Activated T-helper 1 cell treated with anti-CD3 and anti-CD28 coated beads, Interleukin-12 subunit alpha, Interleukin-12 subunit beta, Interleukin-2, Interleukin-4 antibody, amounts not matched to agents 30 ng/mL and 10 ng/mL and 1 ng/mL, durations not matched to agents 14 hours and 24 hours and 36 hours (primary cell): ENCODE measurements at regions not wholly inside any gene's neighbourhood (a gene's known extent, or its start where the extent isn't known, plus 50 kb on each side); places are given as distances from the start of the nearest gene placed in this dataset.
"Not testable (repeated sequence)": the region's sequence is repeated elsewhere in the genome, so short reads cannot be mapped to it uniquely, and the experiment has no call there.

Experiments used
- DNase-seq: peaks from one replicate; pipeline ENCODE4 v3.0.0; 2021; ENCODE audit warnings: low spot score
- H3K27ac Mint-ChIP-seq: one replicate; pipeline ENCODE4 v1.8.0; 2021; ENCODE audit warnings: mild to moderate bottlenecking, mixed read lengths
- H3K27me3 Mint-ChIP-seq: one replicate; pipeline ENCODE4 v1.8.0; 2022; ENCODE audit warnings: mild to moderate bottlenecking, moderate library complexity, mixed read lengths; ENCODE audit not compliant: insufficient read depth
- H3K36me3 Mint-ChIP-seq: one replicate; pipeline ENCODE4 v1.8.0; 2021; ENCODE audit warnings: low read depth, mixed read lengths
- H3K4me1 Mint-ChIP-seq: one replicate; pipeline ENCODE4 v1.8.0; 2021; ENCODE audit warnings: low read depth, mixed read lengths
- H3K4me3 Mint-ChIP-seq: one replicate; pipeline ENCODE4 v1.8.0; 2021; ENCODE audit warnings: mild to moderate bottlenecking, moderate library complexity, mixed read lengths
- H3K9me3 Mint-ChIP-seq: one replicate; pipeline ENCODE4 v1.8.0; 2021; ENCODE audit warnings: mixed read lengths
- intact Hi-C: fragments of 100-400 bp; cut with micrococcal nuclease; formaldehyde crosslinking; loops from one replicate; pipeline ENCODE4 v1.15.1; 2024

- peaks cover 45% of the 10 kb centered on the region for H3K4me1 Mint-ChIP-seq
- no peaks in the 10 kb centered on the region for H3K9me3 Mint-ChIP-seq
- H3K27ac Mint-ChIP-seq, result no peak overlapping the region
- peaks cover 12% of the 10 kb centered on the region for H3K36me3 Mint-ChIP-seq
- no peak overlapping the region for H3K4me3 Mint-ChIP-seq
- intact Hi-C loops, result no loop called here
- DNase-seq, result no peak
- no peaks in the 10 kb centered on the region for H3K27me3 Mint-ChIP-seq
Measured at GRCh38 chr9:110129425-110129824, 78.5 kb downstream of the C9orf152 start.

- no peaks in the 10 kb centered on the region for H3K27me3 Mint-ChIP-seq
Measured at GRCh38 chr9:110130211-110130610, 77.7 kb downstream of the C9orf152 start.

GRCh38 chr9:110130791-110131416 is 77.1 kb downstream of the C9orf152 start:
- intact Hi-C loops, result no loop called here
- no peak overlapping the region for H3K27ac Mint-ChIP-seq
- no peaks in the 10 kb centered on the region for H3K9me3 Mint-ChIP-seq
- no peaks in the 10 kb centered on the region for H3K27me3 Mint-ChIP-seq
- peaks cover 12% of the 10 kb centered on the region for H3K36me3 Mint-ChIP-seq
- H3K4me1 Mint-ChIP-seq, result peaks cover 37% of the 10 kb centered on the region
- no peak for DNase-seq
- no peak overlapping the region for H3K4me3 Mint-ChIP-seq

More at GRCh38 chr9:110130211-110130610, 77.7 kb downstream of the C9orf152 start:
- intact Hi-C loops, result no loop called here
- H3K27ac Mint-ChIP-seq, result no peak overlapping the region
- H3K4me1 Mint-ChIP-seq, result peaks cover 40% of the 10 kb centered on the region
- no peaks in the 10 kb centered on the region for H3K9me3 Mint-ChIP-seq
- DNase-seq, result no peak
- H3K4me3 Mint-ChIP-seq, result no peak overlapping the region
- H3K36me3 Mint-ChIP-seq, result peaks cover 12% of the 10 kb centered on the region

GRCh38 chr9:110131499-110131898 is 76.5 kb downstream of the C9orf152 start:
- DNase-seq, result no peak
- H3K9me3 Mint-ChIP-seq, result no peaks in the 10 kb centered on the region
- H3K36me3 Mint-ChIP-seq, result peaks cover 16% of the 10 kb centered on the region
- intact Hi-C loops, result no loop called here
- H3K4me1 Mint-ChIP-seq, result peaks cover 32% of the 10 kb centered on the region
- H3K27me3 Mint-ChIP-seq, result no peaks in the 10 kb centered on the region
- no peak overlapping the region for H3K4me3 Mint-ChIP-seq
- H3K27ac Mint-ChIP-seq, result no peak overlapping the region

- not testable (repeated sequence) for H3K9me3 Mint-ChIP-seq, DNase-seq, H3K27ac Mint-ChIP-seq
Measured at GRCh38 chr9:110132531-110132930, 75.4 kb downstream of the C9orf152 start.

GRCh38 chr9:110133059-110133458 is 74.9 kb downstream of the C9orf152 start:
- intact Hi-C loops, result no loop called here
- Mint-ChIP-seq H3K36me3 (peaks cover 29% of the 10 kb centered on the region), H3K4me3 (no peak overlapping the region), H3K27me3 (no peaks in the 10 kb centered on the region), H3K9me3 (no peaks in the 10 kb centered on the region), H3K4me1 (peaks cover 26% of the 10 kb centered on the region), H3K27ac (no peak overlapping the region)
- no peak for DNase-seq

More at GRCh38 chr9:110132531-110132930, 75.4 kb downstream of the C9orf152 start:
- Mint-ChIP-seq H3K4me1 (peaks cover 26% of the 10 kb centered on the region), H3K36me3 (peaks cover 26% of the 10 kb centered on the region)
- intact Hi-C loops, H3K27me3 Mint-ChIP-seq, H3K4me3 Mint-ChIP-seq: not testable (repeated sequence)

GRCh38 chr9:110133608-110134210 is 74.2 kb downstream of the C9orf152 start:
- H3K9me3 Mint-ChIP-seq, result no peaks in the 10 kb centered on the region
- no peak for DNase-seq
- H3K27me3 Mint-ChIP-seq, result no peaks in the 10 kb centered on the region
- H3K4me1 Mint-ChIP-seq, result peaks cover 26% of the 10 kb centered on the region
- H3K27ac Mint-ChIP-seq, result no peak overlapping the region
- no peak overlapping the region for H3K4me3 Mint-ChIP-seq
- intact Hi-C loops, result no loop called here
- H3K36me3 Mint-ChIP-seq, result peaks cover 30% of the 10 kb centered on the region

- Mint-ChIP-seq H3K27ac (no peak overlapping the region), H3K4me3 (no peak overlapping the region), H3K27me3 (no peaks in the 10 kb centered on the region), H3K36me3 (peaks cover 42% of the 10 kb centered on the region), H3K9me3 (no peaks in the 10 kb centered on the region), H3K4me1 (peaks cover 24% of the 10 kb centered on the region)
- intact Hi-C loops, result no loop called here
- no peak for DNase-seq
Measured at GRCh38 chr9:110135846-110136245, 72.1 kb downstream of the C9orf152 start.

- H3K27ac Mint-ChIP-seq, result no peak overlapping the region
- no peaks in the 10 kb centered on the region for H3K27me3 Mint-ChIP-seq
- DNase-seq, result no peak
- no peak overlapping the region for H3K4me3 Mint-ChIP-seq
- intact Hi-C loops, result no loop called here
- no peaks in the 10 kb centered on the region for H3K9me3 Mint-ChIP-seq
- peaks cover 46% of the 10 kb centered on the region for H3K36me3 Mint-ChIP-seq
- H3K4me1 Mint-ChIP-seq, result peaks cover 32% of the 10 kb centered on the region
Measured at GRCh38 chr9:110136802-110137201, 71.2 kb downstream of the C9orf152 start.

- no peaks in the 10 kb centered on the region for H3K27me3 Mint-ChIP-seq
- intact Hi-C loops, result loop anchor here (5.0 to 10.0 kb wide), 2 partner anchors 53 to 1035 kb away; no protein-coding TSS in a partner anchor
- H3K27ac Mint-ChIP-seq, result no peak overlapping the region
- no peak for DNase-seq
- H3K9me3 Mint-ChIP-seq, result no peaks in the 10 kb centered on the region
- H3K4me3 Mint-ChIP-seq, result no peak overlapping the region
- H3K36me3 Mint-ChIP-seq, result peaks cover 46% of the 10 kb centered on the region
- H3K4me1 Mint-ChIP-seq, result peaks cover 56% of the 10 kb centered on the region
Measured at GRCh38 chr9:110140276-110140675, 67.7 kb downstream of the C9orf152 start.

- Mint-ChIP-seq H3K4me1 (peaks cover 58% of the 10 kb centered on the region), H3K27me3 (no peaks in the 10 kb centered on the region), H3K9me3 (no peaks in the 10 kb centered on the region), H3K27ac (no peak overlapping the region), H3K4me3 (no peak overlapping the region), H3K36me3 (peaks cover 46% of the 10 kb centered on the region)
- intact Hi-C loops, result loop anchor here (5.0 to 10.0 kb wide), 2 partner anchors 54 to 1037 kb away; no protein-coding TSS in a partner anchor
- no peak for DNase-seq
Measured at GRCh38 chr9:110141227-110141793, 66.6 kb downstream of the C9orf152 start.

- H3K9me3 Mint-ChIP-seq, result no peaks in the 10 kb centered on the region
- intact Hi-C loops, result loop anchor here (5.0 to 10.0 kb wide), 2 partner anchors 55 to 1037 kb away; no protein-coding TSS in a partner anchor
- DNase-seq, result no peak
- peaks cover 66% of the 10 kb centered on the region for H3K4me1 Mint-ChIP-seq
- peak overlapping the region; percentile 94 for H3K27ac Mint-ChIP-seq
- peaks cover 42% of the 10 kb centered on the region for H3K36me3 Mint-ChIP-seq
- H3K27me3 Mint-ChIP-seq, result no peaks in the 10 kb centered on the region
- no peak overlapping the region for H3K4me3 Mint-ChIP-seq
Measured at GRCh38 chr9:110142253-110142652, 65.7 kb downstream of the C9orf152 start.

- intact Hi-C loops, result loop anchor here (1.0 to 10.0 kb wide), 3 partner anchors 56 to 1038 kb away; no protein-coding TSS in a partner anchor
- H3K4me1 Mint-ChIP-seq, result peaks cover 73% of the 10 kb centered on the region
- H3K36me3 Mint-ChIP-seq, result peaks cover 35% of the 10 kb centered on the region
- no peaks in the 10 kb centered on the region for H3K27me3 Mint-ChIP-seq
- DNase-seq, result no peak
- peak overlapping the region; percentile 94 for H3K27ac Mint-ChIP-seq
- no peaks in the 10 kb centered on the region for H3K9me3 Mint-ChIP-seq
- H3K4me3 Mint-ChIP-seq, result no peak overlapping the region
Measured at GRCh38 chr9:110142868-110143481, 65.0 kb downstream of the C9orf152 start.
